Hepatocyte (in vitro differentiated cells): ENCODE measurements at regions not wholly inside any gene's neighbourhood (a gene's known extent, or its start where the extent isn't known, plus 50 kb on each side); places are given as distances from the start of the nearest gene placed in this dataset.
A peak's percentile ranks its signal among the peaks of the same experiment; 100 is the strongest.

Source experiments
- DNase-seq: peaks from one replicate; pipeline ENCODE4 v3.0.0-alpha.2; 2016; ENCODE audit warnings: low spot score
- H2AFZ ChIP-seq: fragments of 200-600 bp; sonication (generic); 2 replicates; pipeline ENCODE4 v1.6.0; 2016; ENCODE audit warnings: antibody characterized with exemption, mild to moderate bottlenecking
- H3K27ac ChIP-seq: fragments of 200-600 bp; sonication (generic); 2 replicates; pipeline ENCODE4 v1.5.1; 2016; ENCODE audit warnings: mild to moderate bottlenecking
- H3K27me3 ChIP-seq: fragments of 200-600 bp; sonication (generic); 2 replicates; pipeline ENCODE4 v1.6.1; 2016
- H3K36me3 ChIP-seq: fragments of 200-600 bp; sonication (generic); replicated peaks from 2 replicates; pipeline ENCODE4 v1.5.1; 2016; ENCODE audit warnings: low read depth; ENCODE audit not compliant: insufficient read depth
- H3K4me1 ChIP-seq: fragments of 200-600 bp; sonication (generic); 2 replicates; pipeline ENCODE4 v1.5.1; 2016; ENCODE audit warnings: mild to moderate bottlenecking, moderate library complexity; ENCODE audit not compliant: insufficient read depth
- H3K4me2 ChIP-seq: fragments of 200-600 bp; sonication (generic); 2 replicates; pipeline ENCODE4 v1.6.0; 2016
- H3K4me3 ChIP-seq: fragments of 200-600 bp; sonication (generic); 2 replicates; pipeline ENCODE4 v1.5.1; 2016; ENCODE audit warnings: mild to moderate bottlenecking
- H3K79me2 ChIP-seq: fragments of 200-600 bp; sonication (generic); 2 replicates; pipeline ENCODE4 v1.6.0; 2017; ENCODE audit warnings: mild to moderate bottlenecking
- H3K9me2 ChIP-seq: fragments of 200-600 bp; sonication (generic); replicated peaks from 2 replicates; pipeline ENCODE4 v1.6.0; 2017; ENCODE audit warnings: mild to moderate bottlenecking; ENCODE audit not compliant: insufficient read depth
- H3K9me3 ChIP-seq: fragments of 200-600 bp; sonication (generic); 2 replicates; pipeline ENCODE4 v1.5.1; 2016; ENCODE audit warnings: low read depth, mild to moderate bottlenecking
- H4K20me1 ChIP-seq: fragments of 200-600 bp; sonication (generic); 2 replicates; pipeline ENCODE4 v1.6.0; 2016; ENCODE audit warnings: mild to moderate bottlenecking; ENCODE audit not compliant: insufficient read depth, poor library complexity, severe bottlenecking
- CTCF ChIP-seq: fragments of 200-600 bp; sonication (generic); IDR thresholded peaks from 2 replicates; pipeline ENCODE4 v1.5.1; 2016; ENCODE audit warnings: antibody characterized with exemption, mild to moderate bottlenecking; ENCODE audit not compliant: poor library complexity
- EZH2 ChIP-seq: fragments of 200-600 bp; sonication (generic); IDR thresholded peaks from 2 replicates; pipeline ENCODE4 v1.6.1; 2016; ENCODE audit warnings: antibody characterized with exemption, mild to moderate bottlenecking, borderline replicate concordance
- EZH2phosphoT487 ChIP-seq: fragments of 200-600 bp; sonication (generic); IDR thresholded peaks from one replicate; pipeline ENCODE4 v1.6.1; 2018; ENCODE audit warnings: antibody characterized with exemption, mild to moderate bottlenecking, low read depth, moderate library complexity; ENCODE audit not compliant: unreplicated experiment, severe bottlenecking
- WGBS: methylation state at CpG from one replicate; pipeline ENCODE4 v1.1.6; 2016; ENCODE audit warnings: low lambda C conversion rate; ENCODE audit errors: missing lambda C conversion rate; 5-methylcytosine and 5-hydroxymethylcytosine counted together

DNA sequence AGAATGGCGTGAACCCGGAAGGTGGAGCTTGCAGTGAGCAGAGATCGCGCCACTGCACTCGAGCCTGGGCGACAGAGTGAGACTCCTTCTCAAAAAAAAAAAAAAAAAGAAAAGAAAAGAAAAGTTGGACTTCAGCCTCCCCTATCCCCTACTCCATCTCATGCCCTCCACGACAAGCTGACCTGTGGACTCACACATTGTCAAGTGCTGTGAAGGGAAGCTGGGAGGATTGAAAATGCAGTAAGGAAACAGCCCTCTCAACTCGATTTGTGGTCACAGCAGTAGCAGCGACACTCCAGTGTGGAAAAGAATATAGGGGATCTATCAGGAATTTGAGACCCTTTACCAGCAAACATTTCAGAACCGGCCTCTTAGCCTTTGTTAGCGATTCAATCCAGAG lies 103.6 kb upstream of the SVIL start:
- peaks cover 17% of the 10 kb centered on the region for H3K79me2 ChIP-seq
- H3K9me3 ChIP-seq: no peaks in the 10 kb centered on the region
- 89% methylated on average over 11 of the region's 11 CpGs for WGBS
- peaks cover 8% of the 10 kb centered on the region for H3K4me1 ChIP-seq
- H3K27ac ChIP-seq: peak overlapping the region; percentile 58
- H4K20me1 ChIP-seq: peaks cover 10% of the 10 kb centered on the region
- H3K4me3 ChIP-seq: no peak overlapping the region
- no peaks in the 10 kb centered on the region for H3K27me3 ChIP-seq
- no peak overlapping the region for H2AFZ ChIP-seq
- H3K4me2 ChIP-seq: no peak overlapping the region
- H3K36me3 ChIP-seq: no peaks in the 10 kb centered on the region
- DNase-seq: peak; percentile 45
- no peaks in the 10 kb centered on the region for H3K9me2 ChIP-seq
- TF ChIP-seq CTCF (no peak), EZH2phosphoT487 (no peak), EZH2 (no peak)

GRCh38 chr10:29737074-29737593 lies 102.4 kb upstream of the SVIL start:
- H3K4me2 ChIP-seq: peak overlapping the region; percentile 98
- H2AFZ ChIP-seq: peak overlapping the region; percentile 1
- H4K20me1 ChIP-seq: peaks cover 22% of the 10 kb centered on the region
- H3K36me3 ChIP-seq: no peaks in the 10 kb centered on the region
- peak overlapping the region; percentile 82 for H3K27ac ChIP-seq
- peaks cover 29% of the 10 kb centered on the region for H3K79me2 ChIP-seq
- peak overlapping the region; percentile 26 for H3K4me3 ChIP-seq
- no peaks in the 10 kb centered on the region for H3K27me3 ChIP-seq
- WGBS: 21% methylated on average over 24 of the region's 27 CpGs
- no peaks in the 10 kb centered on the region for H3K9me3 ChIP-seq
- no peaks in the 10 kb centered on the region for H3K9me2 ChIP-seq
- DNase-seq: no peak
- TF ChIP-seq EZH2phosphoT487 (no peak), EZH2 (no peak), CTCF (no peak)
- H3K4me1 ChIP-seq: peaks cover 8% of the 10 kb centered on the region

GRCh38 chr10:29736366-29737073 lies 101.7 kb upstream of the SVIL start:
- DNase-seq: peak; percentile 89
- Histone ChIP-seq H3K4me1 (peaks cover 8% of the 10 kb centered on the region), H3K27me3 (no peaks in the 10 kb centered on the region), H3K4me2 (peak overlapping the region; percentile 98), H3K27ac (peak overlapping the region; percentile 91), H2AFZ (peak overlapping the region; percentile 77), H3K79me2 (peaks cover 35% of the 10 kb centered on the region), H3K36me3 (no peaks in the 10 kb centered on the region), H4K20me1 (peaks cover 22% of the 10 kb centered on the region), H3K4me3 (peak overlapping the region; percentile 72), H3K9me3 (no peaks in the 10 kb centered on the region), H3K9me2 (no peaks in the 10 kb centered on the region)
- TF ChIP-seq EZH2phosphoT487 (no peak), EZH2 (no peak), CTCF (no peak)
- WGBS: 1% methylated on average over 36 of the region's 74 CpGs
